ENCODE measurements at regions not wholly inside any gene's neighbourhood (a gene's known extent, or its start where the extent isn't known, plus 50 kb on each side); places are given as distances from the start of the nearest gene placed in this dataset.

DNA sequence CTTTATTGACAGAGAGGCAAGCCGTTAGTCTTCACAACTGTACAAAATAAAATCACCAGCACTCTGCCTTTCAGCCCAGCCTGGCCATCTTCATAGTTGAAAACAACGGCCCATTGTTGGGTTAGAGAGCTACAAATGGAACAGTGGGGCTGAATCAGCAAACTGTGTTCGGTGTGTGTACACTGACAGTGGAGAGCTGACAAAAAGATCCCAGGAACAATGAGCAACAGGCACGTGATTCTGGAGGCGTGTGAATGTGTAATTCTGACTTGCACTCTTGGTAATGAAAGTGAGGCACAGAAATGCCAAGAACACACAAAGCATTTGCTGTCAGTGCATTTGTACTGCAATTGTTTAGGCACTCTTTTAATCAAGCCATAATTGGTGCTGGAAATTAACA lies 303.7 kb downstream of the WDR11 start:
- no peaks in the 10 kb centered on the region for H3K36me3 ChIP-seq (ENCODE audit: insufficient read depth, low read length)
- H3K9me3 ChIP-seq (ENCODE audit: insufficient read depth, low read depth, low read length): no peaks in the 10 kb centered on the region
- Mint-ChIP-seq H3K4me3 (ENCODE audit: unreplicated experiment) (no peak overlapping the region), H3K27me3 (ENCODE audit: low read depth, unreplicated experiment) (no peaks in the 10 kb centered on the region), H3K36me3 (ENCODE audit: low read depth, unreplicated experiment) (no peaks in the 10 kb centered on the region), H3K27ac (ENCODE audit: unreplicated experiment) (no peak overlapping the region), H3K9me3 (ENCODE audit: unreplicated experiment) (peaks cover 7% of the 10 kb centered on the region), H3K4me1 (ENCODE audit: low read depth, unreplicated experiment) (peaks cover 16% of the 10 kb centered on the region)
- H3K4me2 ChIP-seq (ENCODE audit: low read length): peak overlapping the region; percentile 41
- H2AFZ ChIP-seq (ENCODE audit: low read depth, low read length): no peak overlapping the region
- no peaks in the 10 kb centered on the region for H3K4me1 ChIP-seq (ENCODE audit: insufficient read depth, low read length)
- H3K79me2 ChIP-seq (ENCODE audit: insufficient read depth, low read length): no peaks in the 10 kb centered on the region
- no peak for TF ChIP-seq CTCF (IDR thresholded peaks at IDR 0.05; ENCODE audit: insufficient read depth, low read depth, low read length)
- TF ChIP-seq EZH2 (IDR thresholded peaks at IDR 0.05; ENCODE audit: insufficient read depth, low read length): no peak
- H3K27me3 ChIP-seq (ENCODE audit: insufficient read depth, low read length): no peaks in the 10 kb centered on the region
- FAIRE-seq (no peak), DNase-seq (ENCODE audit: low read depth) (peak; percentile 61)
- H3K9ac ChIP-seq (ENCODE audit: low read length): no peak overlapping the region
- no peaks in the 10 kb centered on the region for H4K20me1 ChIP-seq (ENCODE audit: insufficient read depth, low read length)
- H3K4me3 ChIP-seq (ENCODE audit: insufficient read depth, low read depth, low read length): peak overlapping the region; percentile 17
- no peak overlapping the region for H3K27ac ChIP-seq (ENCODE audit: low read depth, low read length)

DNA sequence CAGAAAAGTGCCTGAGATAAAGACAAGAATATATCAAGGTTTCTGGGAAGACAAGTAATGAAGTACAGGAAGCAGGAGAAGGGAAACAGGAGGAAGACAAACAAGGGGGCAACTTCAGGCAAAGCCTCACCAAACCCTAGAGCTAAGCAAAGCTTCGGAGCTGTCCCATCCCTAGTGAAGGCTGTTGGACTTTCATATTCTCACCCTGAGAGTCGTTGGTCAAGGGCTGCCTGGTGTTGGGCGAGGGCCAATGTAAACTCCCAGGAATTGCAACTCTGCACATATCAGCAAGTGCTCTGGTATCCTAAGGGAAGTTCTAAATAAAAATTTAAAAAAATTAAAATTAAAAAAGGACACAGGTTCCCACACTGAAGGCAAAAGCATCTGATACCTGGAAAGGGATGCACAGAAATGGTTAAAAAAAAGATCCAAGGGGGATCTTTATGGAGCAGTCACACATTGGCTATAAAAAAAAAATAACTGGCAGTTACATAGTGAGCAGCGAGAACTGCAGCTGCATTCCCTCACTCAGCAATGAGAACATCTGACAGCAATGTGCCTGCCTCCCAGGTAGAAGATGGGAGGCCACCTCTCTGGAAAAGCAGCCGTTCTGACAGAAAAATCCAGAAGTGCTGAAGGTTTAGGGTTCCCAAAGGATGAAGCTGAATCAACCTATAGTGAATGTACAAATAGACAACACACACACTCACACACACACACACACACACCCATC lies 304.7 kb downstream of the WDR11 start:
- Histone ChIP-seq H3K27ac (ENCODE audit: low read depth, low read length) (no peak overlapping the region), H3K79me2 (ENCODE audit: insufficient read depth, low read length) (no peaks in the 10 kb centered on the region), H2AFZ (ENCODE audit: low read depth, low read length) (no peak overlapping the region), H3K27me3 (ENCODE audit: insufficient read depth, low read length) (no peaks in the 10 kb centered on the region), H3K4me3 (ENCODE audit: insufficient read depth, low read depth, low read length) (no peak overlapping the region), H3K9ac (ENCODE audit: low read length) (no peak overlapping the region), H4K20me1 (ENCODE audit: insufficient read depth, low read length) (no peaks in the 10 kb centered on the region), H3K4me2 (ENCODE audit: low read length) (no peak overlapping the region), H3K9me3 (ENCODE audit: insufficient read depth, low read depth, low read length) (no peaks in the 10 kb centered on the region), H3K4me1 (ENCODE audit: insufficient read depth, low read length) (no peaks in the 10 kb centered on the region), H3K36me3 (ENCODE audit: insufficient read depth, low read length) (no peaks in the 10 kb centered on the region)
- DNase-seq (ENCODE audit: low read depth): no peak
- H3K4me3 Mint-ChIP-seq (ENCODE audit: unreplicated experiment): no peak overlapping the region
- FAIRE-seq: no peak
- no peaks in the 10 kb centered on the region for H3K36me3 Mint-ChIP-seq (ENCODE audit: low read depth, unreplicated experiment)
- H3K9me3 Mint-ChIP-seq (ENCODE audit: unreplicated experiment): peaks cover 7% of the 10 kb centered on the region
- H3K27ac Mint-ChIP-seq (ENCODE audit: unreplicated experiment): no peak overlapping the region
- H3K27me3 Mint-ChIP-seq (ENCODE audit: low read depth, unreplicated experiment): no peaks in the 10 kb centered on the region
- no peak for TF ChIP-seq CTCF (IDR thresholded peaks at IDR 0.05; ENCODE audit: insufficient read depth, low read depth, low read length)
- no peak for TF ChIP-seq EZH2 (IDR thresholded peaks at IDR 0.05; ENCODE audit: insufficient read depth, low read length)
- H3K4me1 Mint-ChIP-seq (ENCODE audit: low read depth, unreplicated experiment): peaks cover 16% of the 10 kb centered on the region

DNA sequence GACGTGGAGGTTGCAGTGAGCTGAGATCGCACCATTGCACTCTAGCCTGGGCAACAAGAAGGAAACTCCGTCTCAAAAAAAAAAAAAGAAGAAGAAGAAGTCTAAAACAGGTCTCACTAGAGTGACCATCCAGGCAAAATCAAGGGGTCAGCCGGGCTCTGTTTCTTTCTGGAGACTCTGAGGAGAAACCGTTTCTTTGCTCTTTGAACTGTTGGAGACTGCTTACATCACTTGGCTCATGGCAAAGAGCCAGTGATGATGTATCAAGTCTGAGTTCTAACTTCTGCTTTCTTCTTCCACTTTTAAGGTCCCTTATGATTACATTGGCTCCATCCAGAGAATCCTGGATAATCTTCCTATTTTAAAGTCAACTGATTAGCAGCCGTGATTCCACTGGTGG lies 306.8 kb downstream of the WDR11 start:
- TF ChIP-seq EZH2 (IDR thresholded peaks at IDR 0.05; ENCODE audit: insufficient read depth, low read length) (no peak), CTCF (IDR thresholded peaks at IDR 0.05; ENCODE audit: insufficient read depth, low read depth, low read length) (no peak)
- Histone ChIP-seq H3K9me3 (ENCODE audit: insufficient read depth, low read depth, low read length) (no peaks in the 10 kb centered on the region), H4K20me1 (ENCODE audit: insufficient read depth, low read length) (no peaks in the 10 kb centered on the region), H2AFZ (ENCODE audit: low read depth, low read length) (no peak overlapping the region), H3K79me2 (ENCODE audit: insufficient read depth, low read length) (no peaks in the 10 kb centered on the region), H3K9ac (ENCODE audit: low read length) (no peak overlapping the region), H3K36me3 (ENCODE audit: insufficient read depth, low read length) (no peaks in the 10 kb centered on the region), H3K4me2 (ENCODE audit: low read length) (no peak overlapping the region), H3K27me3 (ENCODE audit: insufficient read depth, low read length) (no peaks in the 10 kb centered on the region), H3K27ac (ENCODE audit: low read depth, low read length) (no peak overlapping the region), H3K4me1 (ENCODE audit: insufficient read depth, low read length) (no peaks in the 10 kb centered on the region), H3K4me3 (ENCODE audit: insufficient read depth, low read depth, low read length) (no peak overlapping the region)
- DNase-seq (ENCODE audit: low read depth): peak; percentile 47
- Mint-ChIP-seq H3K36me3 (ENCODE audit: low read depth, unreplicated experiment) (no peaks in the 10 kb centered on the region), H3K9me3 (ENCODE audit: unreplicated experiment) (peaks cover 4% of the 10 kb centered on the region), H3K4me1 (ENCODE audit: low read depth, unreplicated experiment) (peaks cover 16% of the 10 kb centered on the region), H3K27me3 (ENCODE audit: low read depth, unreplicated experiment) (no peaks in the 10 kb centered on the region), H3K4me3 (ENCODE audit: unreplicated experiment) (no peak overlapping the region), H3K27ac (ENCODE audit: unreplicated experiment) (no peak overlapping the region)
- FAIRE-seq: no peak

Measured in astrocyte (in vitro differentiated cells and primary cell).